ENCODE measurements at regions not wholly inside any gene's neighbourhood (a gene's known extent, or its start where the extent isn't known, plus 50 kb on each side); places are given as distances from the start of the nearest gene placed in this dataset.

- Histone ChIP-seq H2AFZ (ENCODE audit: control insufficient read depth, low read length) (no peak overlapping the region), H3K27ac (ENCODE audit: control insufficient read depth, insufficient read depth, low read length) (no peak overlapping the region), H3K9me1 (ENCODE audit: control insufficient read depth, extremely low read depth, insufficient read depth, low read length) (no peaks in the 10 kb centered on the region), H3K79me2 (ENCODE audit: control insufficient read depth, insufficient read depth, low read length) (no peaks in the 10 kb centered on the region), H3K27me3 (ENCODE audit: control insufficient read depth, extremely low read depth, insufficient read depth, low read length) (no peaks in the 10 kb centered on the region), H3K9ac (ENCODE audit: control insufficient read depth, extremely low read depth, insufficient read depth, low read length) (no peak overlapping the region), H4K20me1 (ENCODE audit: control insufficient read depth, extremely low read depth, insufficient read depth, low read length) (no peaks in the 10 kb centered on the region), H3K9me3 (ENCODE audit: control insufficient read depth, low read depth, low read length) (no peaks in the 10 kb centered on the region), H3K4me3 (ENCODE audit: control insufficient read depth in 2 of 3, extremely low read depth in 1 of 3, insufficient read depth in 2 of 3, low read depth in 1 of 3, low read length in 3 of 3) (no peak overlapping the region), H3K4me2 (ENCODE audit: control insufficient read depth, extremely low read depth, insufficient read depth, low read depth, low read length) (no peak overlapping the region), H3K4me1 (ENCODE audit: control insufficient read depth, extremely low read depth, insufficient read depth, low read length) (peaks cover 12% of the 10 kb centered on the region), H3K36me3 (ENCODE audit: control insufficient read depth in 2 of 2, extremely low read depth in 1 of 2, insufficient read depth in 2 of 2, low read length in 2 of 2) (no peaks in the 10 kb centered on the region)
- no peak for FAIRE-seq
- dilution Hi-C loops (cut with MboI; ENCODE audit: extremely low pct_ligation_motif_present, low sequenced_read_pairs): no loop called here
- DNase-seq (ENCODE audit: low read depth, low spot score): no peak
- TF ChIP-seq EZH2 (IDR thresholded peaks at IDR 0.05; ENCODE audit: low read length) (no peak), CTCF (optimal IDR thresholded peaks at IDR 0.05 in 1 of 3, IDR thresholded peaks at IDR 0.05 in 1 of 3, conservative IDR thresholded peaks at IDR 0.05 in 1 of 3; ENCODE audit: extremely low read depth in 1 of 3, insufficient read depth in 2 of 3, low read length in 3 of 3) (no peak)
These were observed 197.9 kb upstream of the KLF6 start for GRCh38 chr10:3982746-3983442.

- no peaks in the 10 kb centered on the region for H3K27me3 ChIP-seq (ENCODE audit: control insufficient read depth, extremely low read depth, insufficient read depth, low read length)
- H3K9ac ChIP-seq (ENCODE audit: control insufficient read depth, extremely low read depth, insufficient read depth, low read length): no peak overlapping the region
- H3K36me3 ChIP-seq (ENCODE audit: control insufficient read depth in 2 of 2, extremely low read depth in 1 of 2, insufficient read depth in 2 of 2, low read length in 2 of 2): no peaks in the 10 kb centered on the region
- no peaks in the 10 kb centered on the region for H3K79me2 ChIP-seq (ENCODE audit: control insufficient read depth, insufficient read depth, low read length)
- H3K4me2 ChIP-seq (ENCODE audit: control insufficient read depth, extremely low read depth, insufficient read depth, low read depth, low read length): no peak overlapping the region
- dilution Hi-C loops (cut with MboI; ENCODE audit: extremely low pct_ligation_motif_present, low sequenced_read_pairs): no loop called here
- H3K9me1 ChIP-seq (ENCODE audit: control insufficient read depth, extremely low read depth, insufficient read depth, low read length): no peaks in the 10 kb centered on the region
- no peaks in the 10 kb centered on the region for H4K20me1 ChIP-seq (ENCODE audit: control insufficient read depth, extremely low read depth, insufficient read depth, low read length)
- H2AFZ ChIP-seq (ENCODE audit: control insufficient read depth, low read length): no peak overlapping the region
- no peak for TF ChIP-seq EZH2 (IDR thresholded peaks at IDR 0.05; ENCODE audit: low read length)
- no peak for TF ChIP-seq CTCF (optimal IDR thresholded peaks at IDR 0.05 in 1 of 3, IDR thresholded peaks at IDR 0.05 in 1 of 3, conservative IDR thresholded peaks at IDR 0.05 in 1 of 3; ENCODE audit: extremely low read depth in 1 of 3, insufficient read depth in 2 of 3, low read length in 3 of 3)
- H3K9me3 ChIP-seq (ENCODE audit: control insufficient read depth, low read depth, low read length): no peaks in the 10 kb centered on the region
- no peak for DNase-seq (ENCODE audit: low read depth, low spot score)
- H3K4me3 ChIP-seq (ENCODE audit: control insufficient read depth in 2 of 3, extremely low read depth in 1 of 3, insufficient read depth in 2 of 3, low read depth in 1 of 3, low read length in 3 of 3): no peak overlapping the region
- no peak overlapping the region for H3K27ac ChIP-seq (ENCODE audit: control insufficient read depth, insufficient read depth, low read length)
- peaks cover 14% of the 10 kb centered on the region for H3K4me1 ChIP-seq (ENCODE audit: control insufficient read depth, extremely low read depth, insufficient read depth, low read length)
- no peak for FAIRE-seq
These were observed 196.3 kb upstream of the KLF6 start for GRCh38 chr10:3981300-3981699.

Measured in keratinocyte (primary cell).